Stimulated activated naive CD8-positive, alpha-beta T cell treated with anti-CD3 and anti-CD28 coated beads, Interleukin-15, Interleukin-2, amounts not matched to agents 100 U/mL and 50 U/mL, for 24 hours (primary cell): ENCODE measurements at regions not wholly inside any gene's neighbourhood (a gene's known extent, or its start where the extent isn't known, plus 50 kb on each side); places are given as distances from the start of the nearest gene placed in this dataset.

Experiments
- ATAC-seq: fragments of 150-1000 bp; cut with Tn5 transposase; one replicate; pipeline ENCODE4 v1.10.0; 2021
- DNase-seq: peaks from one replicate; pipeline ENCODE4 v3.0.0; 2021

- ATAC-seq, result no peak
- DNase-seq, result no peak
Observed at GRCh38 chr12:63228853-63229252, 77.9 kb upstream of the AVPR1A start.

DNA sequence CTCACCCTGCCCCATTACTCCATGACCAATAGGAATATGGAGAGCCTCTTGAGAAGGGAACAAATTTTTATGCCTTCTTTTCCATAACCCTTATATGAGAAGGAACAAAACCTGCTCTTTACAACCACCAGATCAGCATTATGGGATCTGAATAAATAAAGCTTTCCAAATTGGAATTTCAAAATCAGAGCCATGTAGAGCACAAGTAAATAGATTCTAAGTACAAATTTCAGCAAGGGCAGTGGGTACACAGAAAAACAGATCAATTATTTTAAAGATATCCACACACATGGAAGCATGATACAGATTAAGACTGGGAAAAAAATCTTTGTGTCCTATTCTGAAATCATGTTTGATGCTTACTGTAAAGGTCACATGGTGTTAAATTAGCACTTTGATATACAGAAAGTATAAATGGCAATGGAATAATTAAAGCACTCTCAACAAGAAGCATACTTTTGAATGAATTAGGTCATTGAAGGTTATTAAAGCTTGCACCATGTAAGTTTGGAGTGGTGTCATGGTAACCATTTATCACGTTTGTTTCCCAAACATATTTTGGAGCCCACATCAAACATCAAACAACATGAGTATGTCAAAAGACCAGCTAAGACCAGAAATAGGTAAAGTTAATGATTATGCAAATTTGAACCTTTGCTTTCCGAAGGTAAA is 75.9 kb upstream of the AVPR1A start:
- ATAC-seq, result no peak
- no peak for DNase-seq

GRCh38 chr12:63224396-63224795 is 73.4 kb upstream of the AVPR1A start:
- DNase-seq (no peak), ATAC-seq (no peak)

DNA sequence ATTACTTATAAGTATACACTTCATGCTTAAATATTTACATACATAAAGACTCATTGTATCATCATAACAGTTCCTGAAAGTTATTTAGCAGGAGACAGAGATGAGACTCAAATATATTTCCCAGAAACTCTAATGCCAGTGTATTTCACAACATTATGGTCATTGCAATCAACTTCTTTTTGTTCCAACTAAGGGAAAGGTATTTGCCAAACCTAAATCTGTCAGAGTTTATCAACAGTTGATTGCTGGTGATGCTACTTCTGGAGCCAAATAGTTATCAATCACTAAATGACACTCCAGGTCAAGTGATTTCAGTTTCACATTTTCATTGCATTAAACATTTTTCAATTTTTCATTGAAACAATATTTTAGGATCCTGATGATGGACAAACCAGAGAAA is 72.1 kb upstream of the AVPR1A start:
- ATAC-seq (no peak), DNase-seq (no peak)

GRCh38 chr12:63222582-63222981 is 71.6 kb upstream of the AVPR1A start:
- DNase-seq, result no peak
- no peak for ATAC-seq

DNA sequence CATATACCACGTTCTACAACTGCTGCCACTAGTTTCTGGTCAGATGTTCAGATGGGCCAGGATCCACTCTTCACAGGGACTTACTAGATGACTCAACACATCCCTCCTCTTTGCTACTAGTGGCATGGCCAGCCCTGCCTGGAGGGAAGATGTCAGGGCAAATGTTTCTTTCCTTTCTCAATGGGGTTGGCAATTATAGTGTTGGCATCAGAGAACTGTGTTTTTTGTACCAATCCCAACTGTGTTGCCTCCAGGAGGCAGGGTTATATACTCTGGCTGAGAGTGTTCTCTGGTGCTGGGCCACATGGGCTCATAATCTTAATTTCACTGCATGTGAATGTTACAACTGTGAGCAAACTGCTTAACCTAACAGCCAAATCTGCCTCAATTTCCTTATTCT is 69.9 kb upstream of the AVPR1A start:
- DNase-seq (no peak), ATAC-seq (no peak)

- no peak for ATAC-seq
Observed at GRCh38 chr12:63212316-63212715, 61.3 kb upstream of the AVPR1A start.

GRCh38 chr12:63208956-63209355 is 58.0 kb upstream of the AVPR1A start:
- no peak for DNase-seq
- ATAC-seq, result no peak

More at GRCh38 chr12:63212316-63212715, 61.3 kb upstream of the AVPR1A start:
- no peak for DNase-seq

DNA sequence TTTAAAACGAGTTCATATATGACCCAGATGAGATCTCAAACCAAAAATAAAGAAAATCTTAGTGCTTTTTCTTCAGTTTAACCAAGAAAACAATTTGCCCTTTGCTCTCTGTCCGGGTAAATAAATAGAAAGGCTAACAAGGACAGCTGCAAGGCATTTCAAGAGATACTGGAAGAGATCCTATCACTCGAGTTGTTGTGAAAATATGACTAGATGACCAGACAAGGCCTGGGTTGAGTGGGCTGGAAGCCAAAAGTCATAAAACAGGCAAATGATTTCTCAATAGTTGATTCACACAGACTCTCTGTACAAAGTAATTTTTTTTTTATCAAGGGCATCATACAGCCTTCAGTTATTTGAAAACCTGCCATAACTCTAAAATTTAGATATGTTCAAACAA is 55.9 kb upstream of the AVPR1A start:
- DNase-seq (no peak), ATAC-seq (no peak)

DNA sequence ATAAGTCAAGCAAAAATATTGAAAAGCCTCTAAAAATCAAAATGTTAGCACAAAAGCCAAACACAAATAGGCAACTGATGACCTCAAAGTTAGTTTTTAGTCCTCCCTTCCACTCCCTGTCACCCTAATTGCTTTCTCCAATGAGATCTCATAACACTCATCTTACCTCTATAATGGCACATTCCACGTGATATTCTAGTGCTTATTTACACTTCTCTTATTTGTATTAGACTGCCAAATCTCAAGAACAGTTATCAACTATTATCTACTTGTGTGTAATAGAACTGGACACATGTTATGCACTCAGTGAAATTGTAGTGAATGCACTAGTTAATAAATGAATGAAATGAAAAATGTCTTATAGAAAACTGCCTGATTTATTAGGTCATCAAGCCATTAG is 55.5 kb upstream of the AVPR1A start:
- ATAC-seq, result no peak
- no peak for DNase-seq
